A673 (cell line): ENCODE measurements at regions not wholly inside any gene's neighbourhood (a gene's known extent, or its start where the extent isn't known, plus 50 kb on each side); places are given as distances from the start of the nearest gene placed in this dataset.

ENCODE experiments used
- BruUV-seq: library from RNA; stranded (reverse); fragments of 400-500 nt; replicated peaks from 2 replicates; lab custom pipeline; 2021; lab: Mats Ljungman, UMichigan
- CTCF ChIA-PET: fragments of 300-600 bp; sonication (Branson Sonifier 250); formaldehyde crosslinking; loops from one replicate; lab custom pipeline; 2022; ENCODE audit warnings: antibody characterized with exemption; lab: Charles Lee
- POLR2A ChIA-PET: fragments of 300-600 bp; sonication (Branson Sonifier 250); formaldehyde crosslinking; loops from one replicate; lab custom pipeline; 2022; ENCODE audit warnings: antibody characterized with exemption; ENCODE audit not compliant: low non-redundant PET; lab: Charles Lee
- DNase-seq: peaks from one replicate; pipeline ENCODE4 v3.0.0-alpha.2; 2015; ENCODE audit warnings: low spot score
- H3K27ac ChIP-seq: fragments of 200-600 bp; sonication (generic); 2 replicates; pipeline ENCODE4 v1.5.1; 2016; ENCODE audit warnings: mixed run types, low read depth, mild to moderate bottlenecking, mixed read lengths, antibody characterized with exemption, low read length; ENCODE audit not compliant: poor library complexity, severe bottlenecking
- H3K27me3 ChIP-seq: fragments of 200-600 bp; sonication (generic); replicated peaks from 2 replicates; pipeline ENCODE4 v1.6.1; 2017; ENCODE audit warnings: mixed run types, low read depth, mild to moderate bottlenecking, mixed read lengths, antibody characterized with exemption, low read length; ENCODE audit not compliant: insufficient read depth, poor library complexity
- H3K36me3 ChIP-seq: fragments of 200-600 bp; sonication (generic); 2 replicates; pipeline ENCODE4 v1.6.1; 2016; ENCODE audit warnings: mixed run types, mild to moderate bottlenecking, mixed read lengths, antibody characterized with exemption, low read length; ENCODE audit not compliant: insufficient read depth, poor library complexity, severe bottlenecking
- H3K4me1 ChIP-seq: fragments of 200-600 bp; sonication (generic); 2 replicates; pipeline ENCODE4 v1.6.1; 2017; ENCODE audit warnings: mixed run types, mild to moderate bottlenecking, mixed read lengths, antibody characterized with exemption, low read length; ENCODE audit not compliant: insufficient read depth, poor library complexity, severe bottlenecking
- H3K4me3 ChIP-seq: fragments of 200-600 bp; sonication (generic); 2 replicates; pipeline ENCODE4 v1.5.1; 2016; ENCODE audit warnings: low read depth, mixed run types, mild to moderate bottlenecking, mixed read lengths, low read length; ENCODE audit not compliant: poor library complexity, severe bottlenecking
- H3K9me3 ChIP-seq: fragments of 200-600 bp; sonication (generic); 2 replicates; pipeline ENCODE4 v1.6.1; 2016; ENCODE audit warnings: mixed run types, low read depth, mild to moderate bottlenecking, mixed read lengths, antibody characterized with exemption, low read length; ENCODE audit not compliant: poor library complexity, severe bottlenecking
- EZH2 ChIP-seq: fragments of 200-600 bp; sonication (generic); IDR thresholded peaks from 2 replicates; pipeline ENCODE4 v1.6.1; 2017; ENCODE audit warnings: borderline replicate concordance, low read depth, mild to moderate bottlenecking, mixed read lengths, antibody characterized with exemption, low read length; ENCODE audit not compliant: poor library complexity, severe bottlenecking
- intact Hi-C: fragments of 100-400 bp; cut with micrococcal nuclease; formaldehyde crosslinking; loops from one replicate; pipeline ENCODE4 v1.10.0; 2022; ENCODE audit not compliant: unreplicated experiment
- TF ChIP-seq, protein P1 (sequence below): fragments of 300-800, 200-600 bp; sonication (generic); conservative IDR thresholded peaks from 2 replicates; pipeline ENCODE4 v1.5.1; 2017; ENCODE audit warnings: low read depth, mild to moderate bottlenecking, antibody characterized with exemption, low read length, moderate library complexity, mixed read lengths

DNA sequence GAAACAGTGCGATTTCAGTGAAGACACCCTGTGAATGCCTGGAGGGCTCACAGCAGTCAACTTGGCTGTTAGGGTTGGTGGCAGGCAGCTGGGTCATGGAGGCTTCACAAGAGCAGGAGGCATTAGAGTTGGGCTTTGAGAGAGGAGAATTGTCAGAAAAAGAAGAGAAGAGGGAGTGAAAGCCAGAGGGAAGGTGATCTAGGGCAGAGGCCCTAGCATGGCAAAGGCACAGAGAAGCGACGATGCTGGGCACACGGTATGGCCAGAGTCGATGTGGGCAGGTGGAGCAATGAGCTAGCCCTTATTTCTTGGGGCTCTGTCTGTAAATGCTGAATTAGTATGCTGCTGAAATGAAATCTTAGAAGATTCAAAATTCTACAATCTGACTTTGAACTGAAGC lies 52.6 kb upstream of the OLFM4 start:
- no peaks in the 10 kb centered on the region for H3K36me3 ChIP-seq
- no peak overlapping the region for H3K27ac ChIP-seq
- no peaks in the 10 kb centered on the region for H3K4me1 ChIP-seq
- DNase-seq: no peak
- no peak overlapping the region for H3K4me3 ChIP-seq
- intact Hi-C loops: no loop called here
- POLR2A ChIA-PET: no interaction called here
- no peak for TF ChIP-seq EZH2
- TF ChIP-seq, protein P1, sequence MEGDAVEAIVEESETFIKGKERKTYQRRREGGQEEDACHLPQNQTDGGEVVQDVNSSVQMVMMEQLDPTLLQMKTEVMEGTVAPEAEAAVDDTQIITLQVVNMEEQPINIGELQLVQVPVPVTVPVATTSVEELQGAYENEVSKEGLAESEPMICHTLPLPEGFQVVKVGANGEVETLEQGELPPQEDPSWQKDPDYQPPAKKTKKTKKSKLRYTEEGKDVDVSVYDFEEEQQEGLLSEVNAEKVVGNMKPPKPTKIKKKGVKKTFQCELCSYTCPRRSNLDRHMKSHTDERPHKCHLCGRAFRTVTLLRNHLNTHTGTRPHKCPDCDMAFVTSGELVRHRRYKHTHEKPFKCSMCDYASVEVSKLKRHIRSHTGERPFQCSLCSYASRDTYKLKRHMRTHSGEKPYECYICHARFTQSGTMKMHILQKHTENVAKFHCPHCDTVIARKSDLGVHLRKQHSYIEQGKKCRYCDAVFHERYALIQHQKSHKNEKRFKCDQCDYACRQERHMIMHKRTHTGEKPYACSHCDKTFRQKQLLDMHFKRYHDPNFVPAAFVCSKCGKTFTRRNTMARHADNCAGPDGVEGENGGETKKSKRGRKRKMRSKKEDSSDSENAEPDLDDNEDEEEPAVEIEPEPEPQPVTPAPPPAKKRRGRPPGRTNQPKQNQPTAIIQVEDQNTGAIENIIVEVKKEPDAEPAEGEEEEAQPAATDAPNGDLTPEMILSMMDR: no peak
- H3K27me3 ChIP-seq: peaks cover 3% of the 10 kb centered on the region
- no peaks in the 10 kb centered on the region for H3K9me3 ChIP-seq
- BruUV-seq: no TSS peak
- CTCF ChIA-PET: no interaction called here

DNA sequence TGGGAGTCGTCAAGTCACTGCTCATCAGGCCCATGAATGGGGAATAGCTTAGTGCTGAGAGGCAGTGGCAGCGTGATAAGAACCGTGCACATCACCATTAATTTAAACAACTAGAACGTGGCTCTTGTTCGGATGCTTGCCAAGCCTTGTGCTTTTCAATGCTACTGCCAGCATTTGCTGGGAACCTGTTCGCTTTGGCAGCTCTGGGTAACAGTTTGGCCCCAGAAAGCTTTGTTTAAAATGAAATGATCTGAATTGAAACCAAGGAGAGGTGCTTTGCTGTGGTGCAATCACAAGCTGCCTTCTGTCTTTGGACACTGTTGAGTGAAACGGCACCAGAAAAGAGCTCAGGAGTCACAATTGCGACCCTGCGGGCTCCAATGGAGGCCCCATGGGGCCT lies 53.5 kb upstream of the OLFM4 start:
- no peak for DNase-seq
- TF ChIP-seq EZH2: no peak
- TF ChIP-seq, protein P1: no peak
- CTCF ChIA-PET: no interaction called here
- Histone ChIP-seq H3K4me1 (no peaks in the 10 kb centered on the region), H3K9me3 (no peaks in the 10 kb centered on the region), H3K4me3 (no peak overlapping the region), H3K27ac (no peak overlapping the region), H3K36me3 (no peaks in the 10 kb centered on the region), H3K27me3 (peaks cover 3% of the 10 kb centered on the region)
- intact Hi-C loops: no loop called here
- POLR2A ChIA-PET: no interaction called here
- BruUV-seq: no TSS peak

DNA sequence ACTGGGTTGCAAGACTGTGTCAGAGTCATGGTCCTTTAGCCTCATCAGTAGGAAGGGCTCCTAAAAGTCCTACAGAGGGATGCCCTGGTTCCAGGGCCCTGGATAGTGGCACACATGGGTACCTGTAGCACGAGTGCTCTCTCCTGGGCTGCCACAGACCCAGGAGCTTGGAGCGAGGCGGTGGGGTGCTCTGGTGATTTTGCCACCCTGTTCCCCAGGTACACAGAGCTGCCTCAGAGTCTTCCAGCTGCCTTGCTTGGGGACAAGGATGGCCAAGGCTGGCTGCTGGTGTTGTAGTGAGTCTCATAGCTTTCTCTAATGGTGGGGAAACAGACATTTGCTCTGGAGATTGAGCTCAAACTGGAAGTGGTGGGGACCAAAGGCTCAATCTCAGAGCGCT lies 53.9 kb upstream of the OLFM4 start:
- POLR2A ChIA-PET: no interaction called here
- intact Hi-C loops: no loop called here
- no TSS peak for BruUV-seq

DNA sequence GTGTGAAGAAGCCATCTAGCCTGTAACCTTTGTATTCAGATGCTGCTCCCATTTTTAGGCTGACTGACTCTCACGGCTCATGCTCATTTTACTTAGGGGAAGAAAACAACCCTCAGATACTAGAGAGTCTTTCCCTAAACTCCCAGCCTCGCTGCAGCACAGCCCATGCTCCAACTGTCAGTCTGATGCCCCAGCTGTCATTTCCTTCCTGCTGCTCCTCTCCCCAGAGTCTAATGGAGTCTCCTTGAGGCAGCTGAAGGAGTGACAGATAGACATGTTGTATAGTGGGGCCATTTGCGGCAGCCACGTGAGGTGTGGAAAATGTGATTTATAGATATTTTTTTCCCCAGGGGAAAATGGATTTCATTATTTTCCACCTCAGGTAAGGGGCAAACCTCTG lies 59.2 kb upstream of the OLFM4 start:
- ChIA-PET POLR2A (no interaction called here), CTCF (no interaction called here)
- TF ChIP-seq, protein P1: no peak
- Histone ChIP-seq H3K27ac (no peak overlapping the region), H3K4me1 (no peaks in the 10 kb centered on the region), H3K27me3 (no peaks in the 10 kb centered on the region), H3K36me3 (no peaks in the 10 kb centered on the region), H3K9me3 (no peaks in the 10 kb centered on the region), H3K4me3 (no peak overlapping the region)
- BruUV-seq: no TSS peak
- peak; percentile 4 for DNase-seq
- intact Hi-C loops: loop anchor here (5.0 to 10.0 kb wide), 3 partner anchors 107 to 305 kb away; no protein-coding TSS in a partner anchor

More for the DNA sequence above, 53.9 kb upstream of the OLFM4 start:
- no peaks in the 10 kb centered on the region for H3K4me1 ChIP-seq
- no peak for DNase-seq
- no peaks in the 10 kb centered on the region for H3K9me3 ChIP-seq
- CTCF ChIA-PET: no interaction called here
- H3K36me3 ChIP-seq: no peaks in the 10 kb centered on the region
- no peak overlapping the region for H3K4me3 ChIP-seq
- no peak overlapping the region for H3K27ac ChIP-seq
- no peak for TF ChIP-seq EZH2
- peaks cover 3% of the 10 kb centered on the region for H3K27me3 ChIP-seq
